GM12872 (cell line): ENCODE measurements at regions not wholly inside any gene's neighbourhood (a gene's known extent, or its start where the extent isn't known, plus 50 kb on each side); places are given as distances from the start of the nearest gene placed in this dataset.

Source experiments
- TF ChIP-seq, protein P1 (sequence below): IDR thresholded peaks from 3 replicates; pipeline ENCODE4 v1.5.1; 2011; ENCODE audit warnings: low read depth, mild to moderate bottlenecking, low read length, moderate library complexity; ENCODE audit not compliant: insufficient read depth

DNA sequence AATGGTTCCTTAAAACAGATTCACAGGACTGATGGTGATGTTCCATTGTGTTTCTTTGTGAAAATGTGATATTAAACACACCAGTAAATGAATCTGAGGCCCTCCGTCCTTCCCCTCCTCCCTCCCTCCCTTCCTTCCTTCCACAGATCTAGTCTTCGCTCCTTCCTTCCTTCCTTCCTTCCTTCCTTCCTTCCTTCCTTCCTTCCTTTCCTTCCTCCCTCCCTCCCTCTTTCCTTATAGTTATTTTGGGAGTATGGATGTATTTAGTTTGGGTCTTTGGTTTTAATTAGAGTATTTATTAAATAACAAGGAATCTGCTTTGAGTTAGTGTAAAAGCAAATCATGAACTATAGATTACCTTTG is 410.8 kb downstream of the PCNX1 start:
- TF ChIP-seq, protein P1, sequence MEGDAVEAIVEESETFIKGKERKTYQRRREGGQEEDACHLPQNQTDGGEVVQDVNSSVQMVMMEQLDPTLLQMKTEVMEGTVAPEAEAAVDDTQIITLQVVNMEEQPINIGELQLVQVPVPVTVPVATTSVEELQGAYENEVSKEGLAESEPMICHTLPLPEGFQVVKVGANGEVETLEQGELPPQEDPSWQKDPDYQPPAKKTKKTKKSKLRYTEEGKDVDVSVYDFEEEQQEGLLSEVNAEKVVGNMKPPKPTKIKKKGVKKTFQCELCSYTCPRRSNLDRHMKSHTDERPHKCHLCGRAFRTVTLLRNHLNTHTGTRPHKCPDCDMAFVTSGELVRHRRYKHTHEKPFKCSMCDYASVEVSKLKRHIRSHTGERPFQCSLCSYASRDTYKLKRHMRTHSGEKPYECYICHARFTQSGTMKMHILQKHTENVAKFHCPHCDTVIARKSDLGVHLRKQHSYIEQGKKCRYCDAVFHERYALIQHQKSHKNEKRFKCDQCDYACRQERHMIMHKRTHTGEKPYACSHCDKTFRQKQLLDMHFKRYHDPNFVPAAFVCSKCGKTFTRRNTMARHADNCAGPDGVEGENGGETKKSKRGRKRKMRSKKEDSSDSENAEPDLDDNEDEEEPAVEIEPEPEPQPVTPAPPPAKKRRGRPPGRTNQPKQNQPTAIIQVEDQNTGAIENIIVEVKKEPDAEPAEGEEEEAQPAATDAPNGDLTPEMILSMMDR = no peak

DNA sequence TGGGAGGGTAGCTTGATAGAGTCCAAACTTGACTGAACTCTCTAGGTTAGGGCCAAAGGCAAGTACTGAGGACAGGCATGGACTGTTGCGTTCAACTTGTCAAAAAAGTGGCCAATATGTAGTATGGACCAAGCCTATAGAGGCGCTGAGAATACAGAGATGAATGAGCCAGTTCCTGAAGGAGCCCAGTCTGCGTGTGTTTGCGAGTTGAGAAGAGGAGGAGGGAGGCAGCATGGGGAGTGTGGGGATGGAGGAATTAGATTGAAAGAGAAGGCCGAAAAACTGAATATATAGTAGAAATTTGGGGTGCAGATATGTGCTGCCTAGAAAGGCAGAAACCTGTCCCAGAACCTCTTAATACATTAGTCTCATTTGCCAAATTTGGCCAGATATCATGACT is 412.4 kb downstream of the PCNX1 start:
- TF ChIP-seq, protein P1 = no peak

DNA sequence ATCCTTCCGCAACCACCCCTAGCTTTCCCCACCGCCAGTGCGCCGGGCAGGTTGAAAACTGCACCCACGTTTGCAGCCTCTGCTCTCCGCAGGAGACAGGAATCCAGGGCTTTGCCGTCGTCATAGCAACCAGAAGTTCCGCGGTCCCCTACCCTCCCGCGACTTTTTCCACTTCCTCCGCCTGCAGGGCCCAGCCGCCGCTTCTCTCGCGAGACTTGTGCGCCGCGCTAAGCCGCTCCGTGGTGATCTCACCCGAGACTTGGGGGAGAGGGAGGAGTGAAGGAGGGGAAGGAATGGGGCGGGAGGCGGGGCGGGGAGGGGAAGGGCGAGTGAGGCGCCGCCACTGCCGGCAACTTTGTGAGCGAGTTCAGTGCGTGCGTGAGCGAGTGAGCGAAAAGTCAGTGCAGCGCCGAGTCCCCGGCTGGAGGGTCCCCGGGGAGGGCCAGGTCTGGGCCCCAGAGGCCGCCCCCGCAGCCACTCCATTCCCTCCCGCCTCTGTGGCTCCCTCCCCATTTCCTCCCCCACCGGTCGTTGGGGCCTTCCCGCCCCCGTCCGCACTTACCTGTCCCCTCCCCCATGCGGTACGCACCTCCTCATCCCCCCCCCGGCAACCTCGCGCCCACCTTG is 413.0 kb downstream of the PCNX1 start, which contains the start of gene SIPA1L1:
Gene SIPA1L1, plus strand, starts transcription at position 370 of the 627 bp plus-strand sequence.
- TF ChIP-seq, protein P1 = no peak

DNA sequence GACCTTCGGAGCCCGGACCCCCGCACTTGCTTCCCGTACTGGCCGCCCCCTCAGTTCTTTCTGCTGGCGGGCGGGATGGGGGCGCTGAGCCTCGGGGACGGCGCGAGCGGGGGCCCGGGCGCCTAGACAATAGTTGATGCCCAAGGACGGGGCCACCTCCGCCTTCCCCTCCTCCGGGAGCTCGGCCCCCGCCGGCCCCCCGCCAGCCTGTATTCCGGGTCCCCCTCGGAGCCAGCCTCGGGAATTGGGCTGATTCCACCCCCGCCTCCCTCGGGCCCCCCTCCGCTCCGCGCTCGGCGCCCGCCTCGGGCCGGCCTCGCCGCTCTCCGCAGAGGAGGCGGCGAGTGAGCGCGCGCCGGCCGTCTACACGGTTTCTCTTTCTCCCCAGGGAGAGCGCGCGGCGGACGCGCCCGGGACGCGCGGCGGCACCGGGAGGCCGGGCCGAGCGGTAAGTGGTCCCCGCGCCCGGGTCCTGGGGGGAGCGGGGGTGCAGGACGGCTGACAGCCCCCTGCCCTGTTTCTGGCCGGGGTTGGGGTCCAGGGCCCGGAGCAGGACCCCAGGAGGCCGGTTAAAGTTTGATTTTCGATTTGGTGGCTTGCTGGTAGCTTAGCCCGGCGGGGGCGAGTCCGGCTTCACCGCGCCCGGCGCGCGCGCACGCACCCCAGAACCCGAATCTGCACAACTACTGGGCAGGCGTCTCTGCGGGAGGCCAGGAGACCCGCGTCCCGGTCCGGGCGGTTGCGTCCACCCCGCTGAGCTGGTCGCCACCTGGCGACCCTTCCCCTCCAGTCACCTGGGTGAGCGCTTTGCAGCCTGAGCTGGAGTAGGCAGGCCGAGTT is 413.7 kb downstream of the PCNX1 start:
- TF ChIP-seq, protein P1 = no peak

DNA sequence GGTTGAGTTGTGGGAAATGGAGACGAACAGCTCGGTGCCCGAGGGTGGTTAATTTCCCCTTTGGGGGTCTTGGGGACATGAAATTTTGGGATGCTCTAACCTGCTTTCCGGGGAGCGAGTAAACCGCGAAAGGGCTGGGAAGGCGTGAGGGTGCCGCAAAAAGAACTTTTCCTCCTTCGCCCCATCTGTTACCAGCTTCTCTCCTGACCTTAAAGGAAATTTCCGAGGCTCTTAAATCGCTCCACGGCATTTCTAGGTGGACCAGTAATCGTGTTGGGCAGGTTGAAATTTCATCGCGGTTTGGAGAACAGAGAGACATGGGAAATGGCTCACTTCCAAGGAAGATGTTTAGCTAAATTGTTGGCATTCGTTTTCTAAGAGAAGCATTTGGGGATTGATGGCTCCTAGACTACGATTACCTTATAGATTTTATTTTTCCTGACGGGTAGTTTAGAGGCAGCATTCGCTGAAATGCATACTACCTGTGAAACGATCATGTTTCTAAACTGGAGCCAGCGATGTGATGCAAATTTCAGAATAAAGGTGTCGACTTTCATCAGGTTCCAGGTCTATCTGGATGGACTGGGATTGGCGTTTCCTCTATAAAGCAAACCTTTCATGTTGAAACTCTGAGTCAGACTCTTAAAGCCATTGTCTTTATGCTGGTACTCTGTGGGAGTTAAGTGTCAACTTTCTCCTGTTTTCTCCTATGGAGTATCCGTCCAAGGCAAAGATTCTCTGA is 414.5 kb downstream of the PCNX1 start:
- TF ChIP-seq, protein P1 = no peak

DNA sequence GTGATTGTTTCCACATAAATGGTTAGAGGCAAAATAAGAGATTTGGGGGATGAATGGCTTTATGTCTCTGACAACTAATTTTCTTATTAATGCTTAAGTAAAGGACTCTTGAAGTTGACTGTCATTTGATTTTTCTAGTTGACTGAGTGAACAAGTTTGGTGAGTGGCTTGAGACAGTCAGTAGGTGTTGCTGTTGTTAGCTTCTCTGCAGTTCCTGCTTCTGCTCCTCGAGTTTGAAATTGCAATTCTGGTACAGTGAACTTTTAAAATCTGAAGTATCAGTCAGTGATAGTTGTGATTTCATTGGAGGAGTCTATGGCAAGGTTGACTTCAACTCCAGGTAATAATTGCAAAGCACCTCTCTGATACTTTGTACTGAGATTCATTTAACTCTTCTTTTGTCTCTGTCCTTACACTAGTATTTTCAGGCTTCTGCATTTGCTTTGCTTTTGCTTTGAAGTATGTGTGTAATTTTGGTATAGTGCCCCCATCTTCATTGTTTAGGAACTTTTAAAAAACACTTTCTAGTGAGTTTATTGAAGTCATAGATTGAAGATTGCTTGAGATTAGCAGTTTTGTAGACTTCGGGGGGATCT is 415.5 kb downstream of the PCNX1 start:
- TF ChIP-seq, protein P1 = peak; percentile 76
